ENCODE measurements at regions not wholly inside any gene's neighbourhood (a gene's known extent, or its start where the extent isn't known, plus 50 kb on each side); places are given as distances from the start of the nearest gene placed in this dataset.

DNA sequence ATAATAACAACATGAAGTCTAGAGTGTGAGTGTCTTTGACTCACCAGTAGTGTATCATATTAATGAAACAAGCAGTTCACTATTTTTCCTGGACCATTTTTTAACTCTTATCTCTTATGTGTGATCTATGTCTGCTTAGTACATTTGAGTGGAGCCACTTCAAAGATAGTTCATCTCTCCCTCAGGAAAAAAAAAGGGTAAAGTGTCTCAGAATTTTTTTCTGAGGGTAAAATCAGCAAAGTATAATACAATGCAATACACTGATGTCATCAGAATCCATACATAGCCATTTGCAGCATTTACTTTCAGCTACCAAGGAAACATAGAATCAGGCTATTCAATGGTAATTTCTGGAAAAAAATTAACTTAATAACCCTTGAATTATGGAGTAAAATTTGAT is 706.7 kb downstream of the DNAJB9 start:
- no peaks in the 10 kb centered on the region for H3K79me2 ChIP-seq (ENCODE audit: low read length)
- H3K4me2 ChIP-seq (ENCODE audit: low read length), result no peak overlapping the region
- intact Hi-C loops (cut with micrococcal nuclease), result no loop called here
- H3K4me1 ChIP-seq (ENCODE audit: insufficient read depth, low read length), result no peaks in the 10 kb centered on the region
- H3K9me3 ChIP-seq (ENCODE audit: low read length), result no peaks in the 10 kb centered on the region
- no peak overlapping the region for H3K9ac ChIP-seq (ENCODE audit: low read length)
- H3K27ac ChIP-seq (ENCODE audit: low read length), result no peak overlapping the region
- ATAC-seq (no peak), DNase-seq (no peak)
- H4K20me1 ChIP-seq (ENCODE audit: low read length), result no peaks in the 10 kb centered on the region
- no peaks in the 10 kb centered on the region for H3F3A ChIP-seq (ENCODE audit: low read length, unreplicated experiment)
- H2AFZ ChIP-seq (ENCODE audit: low read length), result no peak overlapping the region
- no TSS peak for BruUV-seq (replicated peaks)
- H3K36me3 ChIP-seq (ENCODE audit: low read depth, low read length), result no peaks in the 10 kb centered on the region
- TF ChIP-seq EZH2phosphoT487 (IDR thresholded peaks at IDR 0.05; ENCODE audit: borderline replicate concordance, low read length) (no peak), EZH2 (IDR thresholded peaks at IDR 0.05; ENCODE audit: low read length, unreplicated experiment) (no peak)
- TF ChIP-seq, protein P1, sequence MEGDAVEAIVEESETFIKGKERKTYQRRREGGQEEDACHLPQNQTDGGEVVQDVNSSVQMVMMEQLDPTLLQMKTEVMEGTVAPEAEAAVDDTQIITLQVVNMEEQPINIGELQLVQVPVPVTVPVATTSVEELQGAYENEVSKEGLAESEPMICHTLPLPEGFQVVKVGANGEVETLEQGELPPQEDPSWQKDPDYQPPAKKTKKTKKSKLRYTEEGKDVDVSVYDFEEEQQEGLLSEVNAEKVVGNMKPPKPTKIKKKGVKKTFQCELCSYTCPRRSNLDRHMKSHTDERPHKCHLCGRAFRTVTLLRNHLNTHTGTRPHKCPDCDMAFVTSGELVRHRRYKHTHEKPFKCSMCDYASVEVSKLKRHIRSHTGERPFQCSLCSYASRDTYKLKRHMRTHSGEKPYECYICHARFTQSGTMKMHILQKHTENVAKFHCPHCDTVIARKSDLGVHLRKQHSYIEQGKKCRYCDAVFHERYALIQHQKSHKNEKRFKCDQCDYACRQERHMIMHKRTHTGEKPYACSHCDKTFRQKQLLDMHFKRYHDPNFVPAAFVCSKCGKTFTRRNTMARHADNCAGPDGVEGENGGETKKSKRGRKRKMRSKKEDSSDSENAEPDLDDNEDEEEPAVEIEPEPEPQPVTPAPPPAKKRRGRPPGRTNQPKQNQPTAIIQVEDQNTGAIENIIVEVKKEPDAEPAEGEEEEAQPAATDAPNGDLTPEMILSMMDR (conservative IDR thresholded peaks at IDR 0.05; ENCODE audit: low read depth, low read length), result no peak
- no peaks in the 10 kb centered on the region for H3K27me3 ChIP-seq (ENCODE audit: low read length)
- CTCF ChIA-PET, result no interaction called here
- H3K4me3 ChIP-seq (ENCODE audit: low read length), result no peak overlapping the region
- POLR2A ChIA-PET (ENCODE audit: unreplicated experiment), result no interaction called here
- no peaks in the 10 kb centered on the region for H3K9me2 ChIP-seq (replicated peaks; ENCODE audit: low read length)

DNA sequence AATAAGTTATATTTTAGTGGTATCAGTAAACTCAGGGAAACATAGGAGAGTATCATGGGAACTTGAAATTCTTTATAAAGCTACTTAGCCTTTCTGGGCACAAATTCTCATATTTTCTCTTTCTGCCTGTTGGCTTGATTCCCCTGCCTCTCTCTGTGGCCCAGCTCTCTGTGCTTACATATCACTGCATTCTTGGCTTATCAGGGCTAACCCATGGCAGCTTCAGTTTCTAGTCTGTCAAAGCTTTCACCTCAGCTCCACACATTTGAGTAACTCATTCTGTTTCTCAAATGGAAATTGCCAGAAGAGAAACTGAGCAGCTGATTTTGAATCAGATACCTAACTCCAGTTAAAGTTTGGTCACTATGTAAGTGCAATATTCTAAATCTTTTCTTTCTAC is 713.1 kb downstream of the DNAJB9 start:
- CTCF ChIA-PET, result no interaction called here
- Histone ChIP-seq H4K20me1 (ENCODE audit: low read length) (no peaks in the 10 kb centered on the region), H3K4me1 (ENCODE audit: insufficient read depth, low read length) (no peaks in the 10 kb centered on the region), H3K79me2 (ENCODE audit: low read length) (no peaks in the 10 kb centered on the region), H3K36me3 (ENCODE audit: low read depth, low read length) (no peaks in the 10 kb centered on the region), H3K27ac (ENCODE audit: low read length) (no peak overlapping the region), H3K9me2 (replicated peaks; ENCODE audit: low read length) (no peaks in the 10 kb centered on the region), H3K4me3 (ENCODE audit: low read length) (no peak overlapping the region), H2AFZ (ENCODE audit: low read length) (no peak overlapping the region), H3K27me3 (ENCODE audit: low read length) (no peaks in the 10 kb centered on the region), H3K4me2 (ENCODE audit: low read length) (no peak overlapping the region), H3F3A (ENCODE audit: low read length, unreplicated experiment) (no peaks in the 10 kb centered on the region), H3K9me3 (ENCODE audit: low read length) (0 out of 2 replicates have a peak, but pooled peaks cover 3% of the 10 kb centered on the region), H3K9ac (ENCODE audit: low read length) (no peak overlapping the region)
- POLR2A ChIA-PET (ENCODE audit: unreplicated experiment), result no interaction called here
- no peak for ATAC-seq
- BruUV-seq (replicated peaks), result no TSS peak
- intact Hi-C loops (cut with micrococcal nuclease), result no loop called here
- no peak for TF ChIP-seq EZH2 (IDR thresholded peaks at IDR 0.05; ENCODE audit: low read length, unreplicated experiment)
- TF ChIP-seq, protein P1 (conservative IDR thresholded peaks at IDR 0.05; ENCODE audit: low read depth, low read length), result no peak
- TF ChIP-seq EZH2phosphoT487 (IDR thresholded peaks at IDR 0.05; ENCODE audit: borderline replicate concordance, low read length), result no peak
- DNase-seq, result no peak

DNA sequence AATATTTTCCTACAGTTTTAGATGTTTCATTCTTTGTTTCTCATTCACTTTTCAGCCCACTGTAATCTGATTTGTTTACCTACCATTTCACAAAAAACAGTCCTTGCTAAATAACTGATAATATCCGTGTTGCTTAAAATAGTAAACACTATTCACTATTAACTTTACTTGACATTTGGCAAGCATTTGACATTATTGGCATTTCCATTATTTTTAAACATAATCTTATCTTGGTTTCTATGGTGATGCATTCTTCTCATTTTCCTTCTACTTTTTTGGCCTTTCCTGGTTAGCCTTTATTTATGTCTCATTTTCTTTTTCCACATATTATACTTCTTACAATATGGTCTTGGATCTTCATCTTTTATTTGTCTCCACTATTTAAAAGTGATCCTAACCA is 715.3 kb downstream of the DNAJB9 start:
- no peaks in the 10 kb centered on the region for H3F3A ChIP-seq (ENCODE audit: low read length, unreplicated experiment)
- H3K79me2 ChIP-seq (ENCODE audit: low read length), result no peaks in the 10 kb centered on the region
- no TSS peak for BruUV-seq (replicated peaks)
- no peaks in the 10 kb centered on the region for H3K9me2 ChIP-seq (replicated peaks; ENCODE audit: low read length)
- H3K4me2 ChIP-seq (ENCODE audit: low read length), result no peak overlapping the region
- ATAC-seq (no peak), DNase-seq (no peak)
- TF ChIP-seq EZH2 (IDR thresholded peaks at IDR 0.05; ENCODE audit: low read length, unreplicated experiment), result no peak
- TF ChIP-seq EZH2phosphoT487 (IDR thresholded peaks at IDR 0.05; ENCODE audit: borderline replicate concordance, low read length), result no peak
- TF ChIP-seq, protein P1 (conservative IDR thresholded peaks at IDR 0.05; ENCODE audit: low read depth, low read length), result no peak
- H2AFZ ChIP-seq (ENCODE audit: low read length), result no peak overlapping the region
- H3K27me3 ChIP-seq (ENCODE audit: low read length), result no peaks in the 10 kb centered on the region
- H3K4me3 ChIP-seq (ENCODE audit: low read length), result no peak overlapping the region
- no peak overlapping the region for H3K9ac ChIP-seq (ENCODE audit: low read length)
- no peaks in the 10 kb centered on the region for H3K4me1 ChIP-seq (ENCODE audit: insufficient read depth, low read length)
- no peak overlapping the region for H3K27ac ChIP-seq (ENCODE audit: low read length)
- no peaks in the 10 kb centered on the region for H3K36me3 ChIP-seq (ENCODE audit: low read depth, low read length)
- H4K20me1 ChIP-seq (ENCODE audit: low read length), result no peaks in the 10 kb centered on the region
- CTCF ChIA-PET, result no interaction called here
- intact Hi-C loops (cut with micrococcal nuclease), result no loop called here
- POLR2A ChIA-PET (ENCODE audit: unreplicated experiment), result no interaction called here
- H3K9me3 ChIP-seq (ENCODE audit: low read length), result 0 out of 2 replicates have a peak, but pooled peaks cover 3% of the 10 kb centered on the region

Data from PC-3 (cell line).